Stimulated activated CD4-positive, alpha-beta T cell treated with anti-CD3 and anti-CD28 coated beads, TNF-alpha, amount 100 ng/mL, for 48 hours (primary cell): ENCODE measurements at regions not wholly inside any gene's neighbourhood (a gene's known extent, or its start where the extent isn't known, plus 50 kb on each side); places are given as distances from the start of the nearest gene placed in this dataset.

Experiments used
- DNase-seq, 3 donors: peaks; one replicate each; pipeline ENCODE4 v3.0.0-alpha.2; 2020; ENCODE audit warnings: low read depth in 3 of 3

- no peak for DNase-seq
These were observed 135.9 kb downstream of the PAH start for GRCh38 chr12:102781117-102781516.

- no peak for DNase-seq
These were observed 141.0 kb downstream of the PAH start for GRCh38 chr12:102776041-102776440.

- DNase-seq: peak in 1 of 3 donors; percentile 0
These were observed 147.6 kb downstream of the PAH start for GRCh38 chr12:102769323-102769916.

- DNase-seq: no peak
These were observed 150.1 kb downstream of the PAH start for GRCh38 chr12:102766961-102767360.

GRCh38 chr12:102765736-102766135 is 151.3 kb downstream of the PAH start:
- DNase-seq: no peak

- no peak for DNase-seq
These were observed 153.6 kb downstream of the PAH start for GRCh38 chr12:102763471-102763870.

GRCh38 chr12:102763061-102763460 is 154.0 kb downstream of the PAH start:
- no peak for DNase-seq

- DNase-seq: no peak
These were observed 156.7 kb downstream of the PAH start for GRCh38 chr12:102760322-102760721.

GRCh38 chr12:102759466-102759865 is 157.6 kb downstream of the PAH start:
- DNase-seq: no peak

GRCh38 chr12:102757882-102758226 is 159.2 kb downstream of the PAH start:
- no peak for DNase-seq

- DNase-seq: no peak
These were observed 159.7 kb downstream of the PAH start for GRCh38 chr12:102757154-102757881.

- no peak for DNase-seq
These were observed 160.5 kb downstream of the PAH start for GRCh38 chr12:102756530-102756929.

- DNase-seq: no peak
These were observed 161.8 kb downstream of the PAH start for GRCh38 chr12:102755266-102755665.

GRCh38 chr12:102753802-102754201 is 163.2 kb downstream of the PAH start:
- DNase-seq: no peak

GRCh38 chr12:102748704-102749103 is 168.3 kb downstream of the PAH start:
- no peak for DNase-seq

- no peak for DNase-seq
These were observed 170.1 kb downstream of the PAH start for GRCh38 chr12:102746963-102747362.

- DNase-seq: no peak
These were observed 171.0 kb downstream of the PAH start for GRCh38 chr12:102745971-102746600.

GRCh38 chr12:102741196-102741595 is 175.8 kb downstream of the PAH start:
- DNase-seq: no peak

- DNase-seq: no peak
These were observed 176.7 kb downstream of the PAH start for GRCh38 chr12:102740141-102740955.

- DNase-seq: no peak
These were observed 180.7 kb downstream of the PAH start for GRCh38 chr12:102736328-102736727.

- DNase-seq: no peak
These were observed 181.9 kb downstream of the PAH start for GRCh38 chr12:102735104-102735503.

GRCh38 chr12:102730996-102731395 is 186.0 kb downstream of the PAH start:
- DNase-seq: no peak
